ENCODE measurements at regions not wholly inside any gene's neighbourhood (a gene's known extent, or its start where the extent isn't known, plus 50 kb on each side); places are given as distances from the start of the nearest gene placed in this dataset.

GRCh38 chr5:158283397-158283796, 424.5 kb upstream of the CLINT1 start:
- no peaks in the 10 kb centered on the region for H3K36me3 ChIP-seq
- no peak for DNase-seq (ENCODE audit: extremely low spot score)
- no peaks in the 10 kb centered on the region for H3K9me3 ChIP-seq
- H3K4me3 ChIP-seq = no peak overlapping the region
- peaks cover 0 to 10% (median 8%) of the 10 kb centered on the region in 4 donors for H3K4me1 ChIP-seq
- WGBS = 96% methylated on average over 4 of the region's 4 CpGs
- intact Hi-C loops (cut with DNase I) = no loop called here
- H3K27me3 ChIP-seq = no peaks in the 10 kb centered on the region
- TF ChIP-seq CTCF (IDR thresholded peaks at IDR 0.05) (no peak), EP300 (IDR thresholded peaks at IDR 0.05) (no peak), POLR2AphosphoS5 (IDR thresholded peaks at IDR 0.05) (no peak), POLR2A (IDR thresholded peaks at IDR 0.05; ENCODE audit: low read depth) (no peak)
- H3K27ac ChIP-seq (replicated peaks in 1 of 4) = no peak overlapping the region

GRCh38 chr5:158278216-158278925, 419.4 kb upstream of the CLINT1 start:
- H3K27ac ChIP-seq (replicated peaks in 1 of 4) = no peak overlapping the region
- no peaks in the 10 kb centered on the region for H3K36me3 ChIP-seq
- 95% methylated on average over 4 of the region's 4 CpGs for WGBS
- H3K27me3 ChIP-seq = no peaks in the 10 kb centered on the region
- H3K9me3 ChIP-seq = no peaks in the 10 kb centered on the region
- intact Hi-C loops (cut with DNase I) = no loop called here
- no peaks in the 10 kb centered on the region for H3K4me1 ChIP-seq
- H3K4me3 ChIP-seq = no peak overlapping the region
- DNase-seq (ENCODE audit: extremely low spot score) = peak; percentile 80
- TF ChIP-seq EP300 (IDR thresholded peaks at IDR 0.05) = no peak
- TF ChIP-seq POLR2AphosphoS5 (IDR thresholded peaks at IDR 0.05) = no peak
- no peak for TF ChIP-seq CTCF (IDR thresholded peaks at IDR 0.05)
- TF ChIP-seq POLR2A (IDR thresholded peaks at IDR 0.05; ENCODE audit: low read depth) = no peak

- Histone ChIP-seq H3K4me3 (no peak overlapping the region), H3K27me3 (no peaks in the 10 kb centered on the region), H3K4me1 (no peaks in the 10 kb centered on the region), H3K9me3 (no peaks in the 10 kb centered on the region), H3K36me3 (no peaks in the 10 kb centered on the region), H3K27ac (replicated peaks in 1 of 4) (no peak overlapping the region)
- intact Hi-C loops (cut with DNase I) = no loop called here
- no peak for TF ChIP-seq EP300 (IDR thresholded peaks at IDR 0.05)
- TF ChIP-seq CTCF (IDR thresholded peaks at IDR 0.05) = no peak
- TF ChIP-seq POLR2A (IDR thresholded peaks at IDR 0.05; ENCODE audit: low read depth) = no peak
- TF ChIP-seq POLR2AphosphoS5 (IDR thresholded peaks at IDR 0.05) = no peak
- DNase-seq (ENCODE audit: extremely low spot score) = no peak
- WGBS = 85% methylated on average over 6 of the region's 6 CpGs
Measured at GRCh38 chr5:158277276-158277675, 418.3 kb upstream of the CLINT1 start.

GRCh38 chr5:158276692-158277091, 417.7 kb upstream of the CLINT1 start:
- WGBS = 94% methylated on average over 4 of the region's 4 CpGs
- no peak for TF ChIP-seq POLR2AphosphoS5 (IDR thresholded peaks at IDR 0.05)
- H3K9me3 ChIP-seq = no peaks in the 10 kb centered on the region
- H3K36me3 ChIP-seq = no peaks in the 10 kb centered on the region
- H3K27ac ChIP-seq (replicated peaks in 1 of 4) = no peak overlapping the region
- H3K4me3 ChIP-seq = no peak overlapping the region
- H3K4me1 ChIP-seq = no peaks in the 10 kb centered on the region
- intact Hi-C loops (cut with DNase I) = no loop called here
- no peaks in the 10 kb centered on the region for H3K27me3 ChIP-seq
- DNase-seq (ENCODE audit: extremely low spot score) = peak; percentile 60

- 85% methylated on average over 6 of the region's 6 CpGs for WGBS
- H3K36me3 ChIP-seq = no peaks in the 10 kb centered on the region
- DNase-seq (ENCODE audit: extremely low spot score) = peak; percentile 64
- intact Hi-C loops (cut with DNase I) = no loop called here
- H3K27me3 ChIP-seq = no peaks in the 10 kb centered on the region
- H3K9me3 ChIP-seq = no peaks in the 10 kb centered on the region
- H3K27ac ChIP-seq (replicated peaks in 1 of 4) = no peak overlapping the region
- TF ChIP-seq EP300 (IDR thresholded peaks at IDR 0.05) (no peak), POLR2AphosphoS5 (IDR thresholded peaks at IDR 0.05) (no peak), POLR2A (IDR thresholded peaks at IDR 0.05; ENCODE audit: low read depth) (no peak), CTCF (IDR thresholded peaks at IDR 0.05) (no peak)
- no peaks in the 10 kb centered on the region for H3K4me1 ChIP-seq
- H3K4me3 ChIP-seq = no peak overlapping the region
Measured at GRCh38 chr5:158275511-158275910, 416.6 kb upstream of the CLINT1 start.

All from esophagus muscularis mucosa (tissue), 4 donors.